Left ventricle myocardium superior (tissue), 1 donor: ENCODE measurements at regions not wholly inside any gene's neighbourhood (a gene's known extent, or its start where the extent isn't known, plus 50 kb on each side); places are given as distances from the start of the nearest gene placed in this dataset.

Experiments used
- ATAC-seq: fragments of 200-7000 bp; cut with Tn5 transposase; one replicate; pipeline ENCODE4 v1.9.1; 2020; ENCODE audit warnings: mild to moderate bottlenecking, moderate library complexity
- DNase-seq: peaks from one replicate; pipeline ENCODE4 v3.0.0-alpha.2; 2020
- intact Hi-C: fragments of 100-400 bp; cut with micrococcal nuclease; formaldehyde crosslinking; loops from one replicate; pipeline ENCODE4 v1.11.0; 2022
- donor health status: DM: no; HTN: yes; CAD: no; lungs with severe emphysema.

DNA sequence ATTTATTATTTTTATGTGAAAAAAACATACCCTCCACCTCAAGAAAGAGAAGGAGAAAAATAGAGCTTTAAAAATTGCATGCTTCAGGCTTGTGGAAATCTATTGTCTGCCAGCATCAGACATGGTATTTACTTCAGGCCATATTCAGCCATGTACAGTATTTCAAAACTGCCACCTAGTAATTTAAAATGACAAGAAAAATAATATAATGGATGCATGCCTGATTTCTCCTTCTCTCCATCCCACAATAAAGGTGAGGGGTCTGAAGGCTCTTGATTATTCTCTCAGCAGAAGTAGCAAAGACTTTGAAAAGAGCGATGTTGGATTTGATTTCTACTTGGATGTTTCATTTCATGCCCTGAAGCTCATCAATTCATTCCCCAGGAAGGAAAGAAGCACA lies 250.7 kb downstream of the TBC1D4 start:
- DNase-seq (no peak), ATAC-seq (no peak)
- intact Hi-C loops = no loop called here

DNA sequence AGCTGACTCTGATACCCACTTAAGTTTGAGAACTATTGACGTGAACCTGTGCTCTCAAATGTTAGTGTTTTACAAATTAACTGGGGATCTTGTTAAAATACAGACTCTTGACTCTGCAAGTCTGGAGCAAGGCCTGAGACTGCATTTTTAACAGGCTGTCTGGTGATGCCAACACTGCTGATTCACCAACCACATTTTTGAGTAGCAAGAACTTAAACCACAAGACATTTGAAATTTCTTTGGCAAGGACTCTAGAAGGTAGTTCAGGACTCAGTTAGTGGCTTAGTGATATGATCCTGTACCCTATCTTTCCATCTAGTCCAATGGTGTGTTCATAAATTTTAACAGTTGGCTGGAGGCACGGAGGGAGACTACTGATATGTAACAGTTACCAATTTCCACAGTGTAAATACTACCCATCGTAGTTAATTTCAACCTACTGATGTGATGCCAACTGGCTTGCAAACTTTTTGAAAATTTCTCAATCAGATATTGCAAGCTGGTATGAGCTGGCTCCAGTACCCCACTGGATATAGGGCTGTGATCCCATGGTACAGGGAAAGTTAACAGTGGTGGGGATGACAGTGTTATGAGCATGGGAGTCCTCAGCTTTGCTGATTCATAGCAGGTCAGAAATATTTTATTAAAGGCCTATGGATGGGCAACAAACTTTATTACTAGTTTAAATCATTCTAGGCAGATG lies 255.1 kb downstream of the TBC1D4 start:
- intact Hi-C loops = no loop called here
- DNase-seq = no peak
- ATAC-seq = no peak

DNA sequence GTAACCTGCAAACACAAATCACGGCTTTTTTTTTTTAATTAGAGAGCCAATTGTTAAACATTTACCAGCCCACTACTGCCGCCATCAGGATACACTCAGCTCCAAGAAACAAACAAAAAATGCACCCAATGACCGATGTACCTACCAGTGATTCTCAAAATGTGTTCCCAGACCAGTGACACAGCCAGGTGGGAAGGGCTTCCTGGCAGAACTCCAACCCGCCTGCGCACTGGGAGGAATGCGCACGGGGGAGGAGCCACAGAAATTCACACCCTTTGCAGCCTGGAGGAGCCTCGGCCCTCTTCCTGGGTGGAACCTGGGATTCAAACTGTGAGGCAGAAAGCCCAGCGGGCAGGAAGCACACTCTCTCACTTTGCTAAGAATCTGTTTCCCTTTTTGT lies 255.9 kb downstream of the TBC1D4 start:
- intact Hi-C loops = no loop called here
- DNase-seq = no peak
- no peak for ATAC-seq

DNA sequence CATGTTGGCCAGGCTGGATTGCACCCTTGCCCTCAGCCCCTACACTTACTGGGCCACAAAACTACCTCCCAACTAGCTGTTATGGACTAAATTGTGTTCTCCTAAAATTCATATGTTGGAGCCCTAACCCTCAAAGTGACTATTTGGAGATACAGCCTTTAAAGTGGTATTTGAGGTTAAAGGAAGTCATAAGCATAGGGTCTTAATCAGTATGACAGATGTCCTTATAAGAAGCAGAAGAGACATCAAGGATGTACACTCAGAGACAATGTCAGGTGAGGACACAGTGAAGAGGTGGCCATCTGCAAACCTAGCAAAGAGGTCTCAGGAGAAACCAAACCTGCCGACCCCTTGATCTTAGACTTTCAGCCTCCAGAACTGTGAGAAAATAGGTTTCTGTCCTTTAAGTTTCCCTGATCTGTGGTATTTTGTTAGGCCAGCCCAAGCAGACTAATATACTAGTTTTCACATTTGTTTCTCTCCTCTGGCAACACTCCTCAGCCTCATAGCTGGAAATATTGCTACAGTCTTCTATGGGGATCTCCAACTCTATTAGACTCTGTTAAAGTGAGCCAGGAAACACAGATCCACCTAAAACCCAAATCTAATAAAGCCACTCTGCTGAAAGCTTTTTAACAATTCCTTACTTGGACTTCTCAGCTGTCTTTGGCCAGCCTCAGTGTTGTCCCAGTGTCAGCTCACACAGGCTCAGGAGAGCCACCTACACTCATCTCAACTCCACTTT lies 256.5 kb downstream of the TBC1D4 start:
- DNase-seq (no peak), ATAC-seq (no peak)
- intact Hi-C loops = no loop called here

DNA sequence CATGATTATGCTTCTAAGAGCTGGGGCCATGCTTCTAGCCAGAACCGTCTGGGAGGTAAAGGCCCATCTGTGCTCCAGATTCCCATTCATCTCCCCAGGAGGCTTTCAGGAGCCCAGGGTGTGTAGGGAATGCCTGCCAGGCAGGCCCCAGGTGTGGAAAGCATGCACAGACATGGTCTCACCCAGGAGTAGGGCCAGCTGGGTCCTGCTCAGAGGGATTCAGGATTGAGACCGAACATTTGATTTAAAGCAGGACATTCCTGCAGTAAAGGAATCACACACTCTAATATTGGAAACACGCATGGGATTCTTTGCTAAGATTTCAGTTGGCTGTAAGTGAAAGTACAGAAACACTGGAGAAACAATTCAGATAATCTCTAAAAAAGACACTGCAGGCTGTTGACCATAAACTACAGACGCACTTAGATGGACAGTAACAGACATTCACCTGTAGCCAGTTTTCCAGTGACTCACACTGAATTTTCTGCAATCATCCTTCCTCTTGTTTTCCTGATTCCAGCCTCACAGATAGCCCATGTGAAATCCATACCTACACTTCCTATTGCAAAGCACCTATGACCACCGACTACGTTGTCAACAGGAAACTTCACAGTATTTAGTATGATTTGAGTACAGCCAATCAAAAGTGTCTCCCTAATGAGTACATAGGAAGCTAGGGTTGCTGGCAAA lies 257.8 kb downstream of the TBC1D4 start:
- intact Hi-C loops = no loop called here
- ATAC-seq = no peak
- DNase-seq = no peak

DNA sequence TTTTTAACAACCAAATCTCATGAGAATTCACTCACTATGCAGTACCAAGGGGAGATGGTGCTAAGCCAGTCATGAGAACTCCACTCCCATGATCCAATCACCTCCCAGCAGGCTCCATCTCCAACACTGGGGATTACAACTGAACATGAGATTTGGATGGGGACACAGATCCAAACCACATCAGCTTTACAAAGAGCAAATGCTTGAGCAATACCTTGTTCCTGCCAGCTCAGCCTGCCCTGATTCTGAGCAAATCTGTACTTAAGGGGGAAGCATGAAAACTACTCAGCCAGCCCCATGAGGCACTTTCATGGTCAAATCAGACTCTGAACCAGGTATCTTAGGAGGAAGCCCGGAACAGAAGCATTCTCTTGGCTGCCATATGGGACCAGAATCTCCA lies 259.9 kb downstream of the TBC1D4 start:
- intact Hi-C loops = no loop called here
- ATAC-seq = no peak
- no peak for DNase-seq

DNA sequence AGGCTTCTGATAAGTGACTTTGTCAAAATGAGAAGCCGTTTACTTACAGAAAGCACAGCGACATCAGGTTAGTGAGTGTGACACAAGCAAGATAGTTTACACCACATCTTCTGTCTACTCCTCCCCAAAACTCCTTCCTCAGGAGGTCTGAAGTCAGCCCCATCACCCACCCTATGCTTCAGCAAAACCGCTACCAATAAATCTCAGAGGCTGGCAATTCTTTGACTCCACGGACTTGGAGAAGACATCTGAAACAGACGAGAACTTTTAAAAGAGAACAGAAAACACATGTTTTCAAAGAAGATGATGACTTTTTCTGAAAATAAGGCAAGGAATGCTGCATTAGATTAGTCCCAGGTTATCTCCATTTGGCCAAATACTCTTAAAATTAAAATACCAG lies 261.1 kb downstream of the TBC1D4 start:
- DNase-seq (no peak), ATAC-seq (no peak)
- intact Hi-C loops = no loop called here

DNA sequence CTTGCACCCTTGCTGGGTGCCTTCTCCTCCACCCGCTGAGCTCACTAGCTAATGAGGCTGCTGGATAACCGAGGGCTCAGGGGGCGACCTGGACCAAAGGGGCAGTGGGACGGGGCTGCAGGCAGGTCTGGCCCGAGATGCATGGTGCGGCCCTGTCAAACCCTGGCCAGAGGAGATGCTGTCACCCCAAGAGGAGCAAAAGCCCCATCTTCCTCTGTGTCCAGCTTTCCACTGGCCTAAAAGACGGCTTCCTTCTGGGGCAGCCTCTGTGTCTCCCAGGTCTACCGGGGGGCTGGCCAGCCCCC lies 261.8 kb downstream of the TBC1D4 start:
- ATAC-seq (no peak), DNase-seq (no peak)
- intact Hi-C loops = no loop called here

DNA sequence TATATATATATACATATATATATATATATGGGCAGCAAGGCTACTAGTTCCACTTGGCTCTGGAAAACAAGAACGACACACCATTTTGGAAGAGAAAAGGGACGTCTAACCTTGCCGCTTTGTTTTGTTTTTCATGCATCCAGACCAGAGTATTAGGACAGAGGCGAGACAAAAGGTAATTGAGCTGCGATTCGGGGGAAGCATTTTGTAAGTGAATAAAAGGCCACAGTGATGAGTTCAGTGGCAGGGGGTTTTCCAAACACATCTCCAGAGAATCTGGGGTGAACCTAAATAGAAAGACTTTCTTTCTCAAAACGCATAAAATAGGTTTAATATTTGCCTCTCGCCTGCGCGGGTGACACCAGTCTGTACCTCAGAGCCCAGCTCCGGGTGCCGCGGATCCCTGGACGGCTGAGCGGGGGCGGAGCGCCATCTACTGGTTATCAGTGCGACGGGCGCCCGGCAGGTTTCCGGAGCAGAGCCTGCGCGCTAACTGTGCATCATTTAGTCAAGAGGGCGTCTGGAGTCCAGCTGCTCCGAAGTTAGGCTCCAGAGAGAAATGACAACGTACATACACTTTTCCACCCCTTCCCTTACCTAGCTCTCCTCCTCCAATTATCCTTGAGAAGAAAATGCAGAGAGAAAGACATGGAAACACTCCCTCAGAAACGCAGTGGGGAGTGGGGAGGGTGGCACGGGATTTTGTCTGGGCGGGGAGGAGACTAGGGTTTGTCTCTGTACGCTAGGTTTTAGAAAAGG lies 262.3 kb downstream of the TBC1D4 start:
- intact Hi-C loops = no loop called here
- DNase-seq (peak; percentile 88), ATAC-seq (peak; percentile 98)

DNA sequence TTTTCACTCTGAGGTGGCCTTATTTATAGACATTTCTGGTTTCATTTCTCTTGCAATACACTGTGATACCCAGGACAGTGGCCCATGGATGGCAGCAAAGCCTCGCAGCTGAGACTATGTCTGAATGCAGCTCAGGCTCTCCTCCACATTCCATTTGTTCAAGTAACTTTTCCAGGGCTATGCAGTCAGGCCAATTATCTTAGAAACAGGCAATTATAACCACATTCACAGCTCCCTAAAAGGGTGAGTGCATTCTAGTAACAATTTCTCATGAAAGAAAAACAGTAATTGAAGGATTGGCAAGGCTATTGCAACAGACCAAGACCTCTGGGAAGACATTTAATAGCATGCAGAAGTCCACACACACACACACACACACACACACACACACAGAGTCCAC lies 264.0 kb downstream of the TBC1D4 start:
- intact Hi-C loops = no loop called here
- no peak for ATAC-seq
- DNase-seq = no peak

DNA sequence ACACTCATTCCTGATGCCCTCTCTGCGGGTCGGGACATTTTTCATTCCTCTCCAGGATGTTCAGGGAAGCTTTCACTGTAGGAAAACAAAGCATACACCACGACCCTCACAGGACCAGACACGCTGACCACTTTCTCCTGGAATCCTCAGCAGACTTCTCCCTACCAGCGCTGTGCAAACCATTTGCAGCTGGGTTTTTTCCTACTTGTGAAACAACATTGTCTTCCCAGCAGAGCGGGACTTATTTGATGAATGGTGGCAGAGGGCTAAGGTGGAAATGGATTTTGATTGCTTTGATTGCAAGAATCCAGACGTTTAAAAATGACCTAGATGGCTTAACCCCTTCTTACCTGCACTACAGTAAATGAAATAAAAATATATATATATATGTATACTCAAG lies 265.9 kb downstream of the TBC1D4 start:
- ATAC-seq (no peak), DNase-seq (no peak)
- intact Hi-C loops = no loop called here

DNA sequence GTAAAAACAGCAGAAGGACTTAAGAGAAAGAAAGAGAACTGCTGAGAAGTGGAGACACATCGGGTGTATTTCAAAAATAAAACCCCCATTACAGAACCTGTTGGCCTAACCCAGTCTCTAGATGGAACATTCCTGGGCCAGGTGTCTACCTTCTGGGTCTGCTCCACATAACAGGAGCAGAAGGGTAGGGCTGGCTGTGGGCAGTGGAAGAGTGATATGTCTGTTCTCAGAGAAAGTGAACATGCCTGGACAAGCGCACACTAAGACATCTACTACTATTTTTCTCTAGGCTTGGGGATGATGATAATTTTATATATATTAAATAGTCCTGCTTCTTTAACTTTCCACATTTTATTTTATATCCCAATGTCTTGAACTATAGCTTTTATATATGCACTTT lies 267.1 kb downstream of the TBC1D4 start:
- no peak for ATAC-seq
- no peak for DNase-seq
- intact Hi-C loops = no loop called here

DNA sequence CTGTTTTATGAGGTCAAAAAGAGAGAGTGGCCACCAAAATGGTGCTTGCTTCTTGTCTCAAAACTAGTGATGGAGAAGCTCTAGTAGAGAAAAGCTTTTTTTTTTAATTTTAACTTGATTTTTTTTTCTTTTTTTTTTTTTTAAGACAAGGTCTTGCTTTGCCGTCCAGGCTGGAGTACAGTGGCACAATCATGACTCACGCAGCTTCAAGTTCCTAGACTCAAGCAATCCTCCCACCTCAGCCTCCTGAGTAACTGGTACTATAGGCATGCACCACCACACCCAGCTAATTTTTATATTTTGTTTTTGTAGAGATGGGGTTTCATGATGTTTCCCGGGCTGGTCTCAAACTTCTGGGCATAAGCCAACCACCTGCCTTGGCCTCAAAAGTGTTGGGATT lies 279.0 kb downstream of the TBC1D4 start:
- intact Hi-C loops = no loop called here

DNA sequence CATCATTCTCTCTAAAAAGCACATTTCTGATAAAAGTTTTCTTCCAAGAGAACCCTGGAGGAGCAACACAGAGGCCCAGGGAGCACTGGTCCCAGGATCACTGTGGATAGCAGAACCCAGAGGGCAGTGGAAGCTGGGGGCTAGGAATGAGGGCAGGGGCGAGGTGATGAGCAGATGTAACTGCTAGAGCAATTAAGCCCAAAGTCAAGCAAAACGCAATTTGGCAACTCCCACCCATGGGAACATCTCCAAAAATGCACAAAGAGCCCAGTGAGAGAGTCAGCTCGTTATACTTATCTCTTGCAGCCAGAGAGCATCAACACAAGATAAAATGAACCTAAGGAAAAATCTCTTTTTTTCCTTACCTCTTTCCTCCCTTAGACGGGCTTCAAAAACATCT lies 284.2 kb downstream of the TBC1D4 start:
- ATAC-seq (no peak), DNase-seq (no peak)
- intact Hi-C loops = no loop called here

More for the DNA sequence above, 279.0 kb downstream of the TBC1D4 start:
- ATAC-seq (no peak), DNase-seq (no peak)

DNA sequence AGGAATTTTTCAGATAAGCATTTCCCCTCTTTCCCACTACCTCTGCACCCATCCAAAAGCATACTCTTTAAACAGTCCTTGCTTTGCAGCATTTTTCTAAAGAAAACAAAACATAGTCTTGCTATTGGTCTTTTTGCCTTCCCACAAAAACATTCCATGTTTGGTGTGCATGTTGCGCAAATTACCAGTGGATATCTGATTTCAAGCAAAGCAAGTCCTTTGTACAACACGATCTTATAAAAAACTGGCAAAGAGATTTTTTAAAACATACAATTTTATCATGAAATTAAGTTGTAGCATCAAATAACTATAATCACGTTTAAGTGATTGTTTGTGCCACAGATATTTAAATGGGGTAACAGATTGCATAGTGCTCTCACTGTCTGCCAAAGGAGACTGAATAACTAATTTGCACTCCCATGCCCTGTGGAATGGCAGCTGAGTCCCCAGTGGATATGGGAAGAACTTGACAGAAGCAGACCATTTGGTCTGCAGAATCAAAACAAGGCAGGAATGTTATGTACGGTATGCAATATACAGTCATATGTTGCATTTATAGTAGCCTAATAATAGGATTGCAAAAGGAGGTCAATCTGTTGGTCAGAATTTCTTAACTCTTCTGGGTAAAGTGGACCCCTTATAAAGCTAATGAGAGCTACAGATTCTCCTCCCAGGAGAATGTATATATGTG lies 285.7 kb downstream of the TBC1D4 start:
- ATAC-seq (peak; percentile 46), DNase-seq (no peak)
- intact Hi-C loops = no loop called here

DNA sequence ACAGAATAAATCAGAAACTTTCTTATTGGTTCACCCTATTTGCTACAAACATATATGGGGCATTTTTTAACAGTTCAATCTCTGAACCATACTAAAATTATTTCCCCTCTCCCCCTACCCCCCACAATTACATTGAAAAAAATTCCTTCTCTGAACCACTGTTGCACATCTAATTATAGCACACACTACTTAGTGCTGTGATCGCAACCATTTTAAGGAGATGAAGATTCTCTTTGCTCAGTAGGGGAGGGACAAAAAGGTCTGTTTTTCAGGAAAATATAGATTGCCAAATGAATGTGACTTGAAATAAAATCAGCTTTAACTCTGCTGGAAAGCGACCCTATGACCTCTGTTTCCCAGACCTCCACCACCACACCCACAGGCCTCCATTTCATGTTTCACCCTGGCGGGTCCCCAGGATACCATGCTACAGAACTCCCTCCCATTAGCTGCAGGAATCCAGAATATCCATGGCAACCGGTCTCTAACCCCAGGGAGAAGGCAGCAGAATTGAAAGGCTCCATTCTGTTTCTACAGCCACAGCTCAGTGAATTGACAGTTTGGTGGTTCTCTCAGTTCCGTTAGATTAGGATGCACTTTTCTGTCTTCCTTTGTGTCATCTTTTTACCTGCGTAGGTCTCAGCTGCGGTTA lies 286.3 kb downstream of the TBC1D4 start:
- DNase-seq = no peak
- intact Hi-C loops = no loop called here
- peak; percentile 66 for ATAC-seq

DNA sequence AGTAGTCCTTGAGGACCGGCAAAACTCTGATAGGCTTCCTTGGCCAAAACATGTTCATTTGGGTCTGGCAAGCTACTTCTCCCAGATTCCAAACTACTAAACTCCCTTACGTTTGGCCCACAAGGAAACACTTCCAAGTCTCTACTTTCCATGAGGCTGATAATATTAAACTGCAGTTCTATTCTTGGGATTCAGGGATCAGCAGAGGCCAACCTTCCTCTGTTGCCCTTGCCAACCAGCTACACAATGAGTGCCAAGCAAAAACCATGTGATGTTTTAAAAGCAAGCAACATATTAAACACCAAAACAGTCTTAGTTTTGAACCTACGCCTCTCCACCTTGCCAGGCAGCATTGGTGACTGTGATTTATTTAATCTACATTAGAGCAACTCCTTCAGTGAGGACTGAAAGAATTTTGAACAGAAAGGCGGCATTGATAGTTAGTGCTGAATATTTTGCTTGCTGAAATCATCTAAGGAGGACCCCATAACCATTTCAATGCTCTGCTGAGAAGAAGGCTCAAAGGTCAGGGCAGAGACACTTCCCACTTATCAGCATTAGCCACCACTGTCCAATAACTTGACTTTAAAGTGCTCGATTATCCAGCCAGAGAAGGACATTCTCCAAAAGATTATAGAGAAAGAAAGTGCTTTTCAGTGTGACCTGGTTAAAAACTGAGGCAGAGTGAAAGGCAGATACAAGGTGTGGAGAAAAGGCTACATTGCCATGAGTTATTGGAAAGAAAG lies 287.1 kb downstream of the TBC1D4 start:
- intact Hi-C loops = no loop called here
- peak; percentile 35 for DNase-seq

DNA sequence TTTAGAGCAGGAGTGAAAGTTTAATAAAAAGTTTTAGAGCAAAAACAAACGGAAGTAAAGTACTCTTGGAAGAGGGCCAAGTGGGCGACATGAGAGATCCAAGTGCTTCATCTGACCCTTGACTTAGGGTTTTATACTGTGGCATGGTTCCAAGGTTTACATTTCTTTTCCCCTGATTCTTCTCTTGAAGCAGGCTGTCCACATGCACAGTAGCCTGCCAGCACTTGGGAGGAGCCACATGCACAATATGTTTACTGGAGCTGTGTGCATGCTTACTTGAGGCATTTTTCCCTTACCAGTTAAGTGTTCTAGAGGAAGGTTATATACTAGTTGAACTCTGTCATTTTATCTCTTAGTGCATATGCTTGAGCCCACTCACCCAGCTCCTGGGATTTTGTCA lies 295.6 kb downstream of the TBC1D4 start:
- intact Hi-C loops = no loop called here
- no peak for DNase-seq
- no peak for ATAC-seq

More for the DNA sequence above, 287.1 kb downstream of the TBC1D4 start:
- peak; percentile 95 for ATAC-seq
